Superior temporal gyrus (tissue), 1 donor: ENCODE measurements at regions not wholly inside any gene's neighbourhood (a gene's known extent, or its start where the extent isn't known, plus 50 kb on each side); places are given as distances from the start of the nearest gene placed in this dataset.
"Not testable (repeated sequence)": the region's sequence is repeated elsewhere in the genome, so short reads cannot be mapped to it uniquely, and the experiment has no call there.

ENCODE experiments used
- DNase-seq: peaks from one replicate; pipeline ENCODE4 v3.0.0-alpha.2; 2016; ENCODE audit errors: extremely low spot score

- DNase-seq: no peak
Observed at GRCh38 chr18:8499810-8500675, 109.2 kb upstream of the RAB12 start.

GRCh38 chr18:8501044-8501443 is 108.2 kb upstream of the RAB12 start:
- no peak for DNase-seq

- no peak for DNase-seq
Observed at GRCh38 chr18:8503248-8503647, 106.0 kb upstream of the RAB12 start.

DNA sequence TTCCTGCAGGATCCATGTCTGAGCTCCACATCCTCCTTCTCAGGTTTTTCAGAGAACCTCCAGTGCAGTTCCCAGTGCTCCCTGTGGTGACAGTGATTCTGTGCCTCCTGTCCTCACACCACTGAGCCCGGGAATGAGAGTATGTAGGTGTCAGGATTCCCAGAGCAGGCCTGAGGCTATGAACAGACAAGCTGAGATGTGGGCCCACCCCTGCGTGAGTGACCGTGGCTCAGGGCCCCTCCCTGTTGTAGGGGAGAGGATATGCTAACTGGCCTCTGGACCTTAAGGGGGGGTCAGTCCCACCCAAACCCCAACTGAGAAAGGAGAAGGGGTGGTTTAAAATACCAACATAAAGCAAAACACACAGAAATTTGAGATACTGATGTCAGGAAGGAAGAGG is 104.8 kb upstream of the RAB12 start:
- DNase-seq: no peak

- DNase-seq: no peak
Observed at GRCh38 chr18:8504880-8505435, 104.3 kb upstream of the RAB12 start.

- DNase-seq: no peak
Observed at GRCh38 chr18:8506251-8507049, 102.8 kb upstream of the RAB12 start.

GRCh38 chr18:8507361-8507760 is 101.9 kb upstream of the RAB12 start:
- DNase-seq: no peak

DNA sequence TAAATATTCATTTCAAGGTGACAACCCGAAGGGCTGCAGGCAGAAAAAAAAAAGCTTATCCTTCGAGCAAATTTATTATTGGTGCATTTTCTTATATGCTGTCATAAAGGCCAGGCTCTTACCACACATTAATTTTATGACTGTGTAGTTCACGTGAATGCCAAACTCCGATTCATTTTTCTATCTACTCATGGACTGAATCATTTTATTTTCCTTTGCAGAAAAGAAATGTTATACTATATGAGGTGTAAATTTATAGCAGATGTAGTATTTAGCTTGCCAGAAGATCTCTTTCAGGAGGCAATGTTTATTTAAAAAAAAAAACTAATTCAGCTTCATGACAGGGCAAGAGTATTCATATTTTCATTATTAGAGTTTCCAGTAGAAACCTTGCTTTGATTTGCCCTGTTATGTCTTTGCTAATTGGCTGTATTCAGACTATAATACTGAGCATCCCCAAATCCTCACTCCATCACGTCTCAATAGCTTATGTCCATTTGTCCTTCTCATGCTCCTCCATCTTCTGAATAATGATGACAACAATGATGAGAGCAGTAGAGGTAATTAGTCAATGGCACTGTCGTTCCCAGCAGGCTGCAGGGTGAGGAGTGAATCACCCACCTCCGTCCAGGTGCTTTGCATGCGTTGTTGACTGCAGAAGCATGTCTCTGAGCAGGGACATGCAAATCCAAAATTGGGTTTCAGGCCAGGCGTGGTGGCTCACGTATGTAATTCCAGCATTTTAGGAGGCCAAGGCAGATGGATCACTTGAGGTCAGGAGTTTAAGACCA is 101.1 kb upstream of the RAB12 start:
- DNase-seq: no peak

- no peak for DNase-seq
Observed at GRCh38 chr18:8513249-8513648, 96.0 kb upstream of the RAB12 start.

DNA sequence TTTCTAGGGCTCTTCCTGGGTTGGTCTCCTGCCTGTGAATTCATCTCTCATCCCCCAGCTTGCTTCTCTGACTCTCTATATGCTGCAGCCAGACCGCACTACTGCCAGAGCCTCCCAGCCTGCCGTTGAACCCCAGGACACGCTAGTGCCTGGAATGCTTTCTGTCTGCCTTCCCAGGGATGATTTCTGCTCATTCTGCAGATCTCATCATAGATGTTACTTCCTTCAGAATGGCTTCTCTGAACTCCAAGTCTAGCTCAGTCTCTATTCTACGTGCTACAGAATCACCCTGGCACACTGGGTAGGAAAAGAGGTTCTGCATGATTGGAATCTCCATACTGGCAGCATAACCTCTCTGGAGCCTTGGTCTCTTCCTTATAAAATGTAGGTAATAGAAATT is 94.8 kb upstream of the RAB12 start:
- no peak for DNase-seq

GRCh38 chr18:8515142-8515865 is 93.9 kb upstream of the RAB12 start:
- no peak for DNase-seq

DNA sequence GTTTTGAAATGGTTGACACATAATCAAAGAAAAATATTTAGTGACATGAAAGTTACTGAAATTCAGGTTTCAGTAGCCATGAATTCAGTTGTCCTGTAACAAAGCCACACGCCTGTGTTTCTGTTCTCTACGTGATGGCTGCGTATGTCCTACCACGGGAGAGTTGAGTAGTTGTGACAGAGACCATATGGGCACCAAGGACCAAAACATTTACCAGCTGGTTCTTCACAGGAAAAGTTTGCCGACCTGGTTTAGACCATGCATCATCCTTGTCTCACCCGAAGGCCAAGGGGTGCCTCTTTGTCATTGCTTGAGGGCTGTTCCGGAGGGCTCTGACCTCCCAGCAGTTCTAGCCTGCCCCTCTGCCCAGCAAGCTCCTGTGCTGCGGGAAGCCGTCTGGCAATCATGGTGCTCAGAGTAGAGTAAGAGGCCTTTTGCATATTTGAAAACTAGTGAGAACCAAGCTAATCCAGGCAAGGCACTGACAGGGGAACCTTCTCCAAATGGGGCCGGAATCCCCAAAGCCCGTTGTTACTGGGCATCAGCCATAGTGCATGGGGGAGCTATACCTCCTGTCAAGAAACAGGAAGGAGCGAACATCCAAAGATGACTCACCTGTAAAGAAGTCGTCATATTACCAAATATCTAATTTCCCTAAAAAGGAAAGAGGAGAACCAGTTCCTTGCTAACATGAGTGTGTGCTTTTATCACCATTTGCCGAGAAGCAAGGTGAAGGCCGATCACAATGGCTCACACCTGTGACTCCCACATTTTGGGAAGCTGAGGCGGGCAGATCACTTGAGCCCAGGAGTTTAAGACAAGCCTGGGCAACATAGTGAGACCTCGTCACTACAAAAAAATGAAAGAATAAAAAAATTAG is 92.6 kb upstream of the RAB12 start:
- no peak for DNase-seq

DNA sequence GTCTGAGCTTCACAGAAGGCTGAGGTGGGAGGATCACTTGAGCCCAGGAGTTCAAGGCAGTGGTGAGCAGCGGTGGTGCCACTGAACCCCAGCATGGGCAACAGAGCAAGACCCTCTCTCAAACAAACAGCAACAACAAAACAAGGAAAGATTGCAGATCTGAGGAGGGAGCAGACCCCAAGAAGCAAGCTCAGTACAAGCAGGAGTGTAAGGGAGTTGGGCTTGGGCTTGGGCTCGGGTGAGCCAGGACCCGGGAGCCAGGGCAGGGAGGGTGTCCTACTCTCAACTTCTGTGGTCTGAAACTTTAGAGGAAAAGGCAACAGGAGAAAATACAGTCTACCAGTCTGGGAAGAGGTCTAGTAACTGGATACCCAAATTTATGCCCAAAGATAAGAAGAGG is 92.0 kb upstream of the RAB12 start:
- no peak for DNase-seq

DNA sequence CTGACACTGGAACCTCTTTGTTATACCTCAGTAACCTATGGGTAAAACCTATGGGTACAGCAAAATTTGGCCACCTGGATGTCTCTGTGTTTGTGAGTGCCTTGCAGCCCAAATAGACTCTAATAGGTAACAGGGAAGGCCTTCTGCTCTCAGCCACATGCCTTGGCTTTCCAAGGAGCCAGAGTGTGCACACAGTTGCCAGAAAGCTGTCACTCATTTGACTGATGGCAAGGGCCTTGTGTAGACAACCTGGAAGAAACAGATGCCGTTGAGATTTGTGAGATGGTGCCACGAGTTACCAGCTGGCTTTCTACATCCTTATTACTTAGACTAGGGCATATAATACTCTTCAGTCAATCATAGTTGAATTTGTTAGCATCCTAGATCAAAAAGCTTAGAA is 90.1 kb upstream of the RAB12 start:
- DNase-seq: no peak

GRCh38 chr18:8520266-8520665 is 89.0 kb upstream of the RAB12 start:
- DNase-seq: no peak

GRCh38 chr18:8522756-8523155 is 86.5 kb upstream of the RAB12 start:
- no peak for DNase-seq

GRCh38 chr18:8525692-8526091 is 83.5 kb upstream of the RAB12 start:
- DNase-seq: no peak

- peak; percentile 44 for DNase-seq
Observed at GRCh38 chr18:8526332-8526731, 82.9 kb upstream of the RAB12 start.

GRCh38 chr18:8529609-8530008 is 79.6 kb upstream of the RAB12 start:
- no peak for DNase-seq

DNA sequence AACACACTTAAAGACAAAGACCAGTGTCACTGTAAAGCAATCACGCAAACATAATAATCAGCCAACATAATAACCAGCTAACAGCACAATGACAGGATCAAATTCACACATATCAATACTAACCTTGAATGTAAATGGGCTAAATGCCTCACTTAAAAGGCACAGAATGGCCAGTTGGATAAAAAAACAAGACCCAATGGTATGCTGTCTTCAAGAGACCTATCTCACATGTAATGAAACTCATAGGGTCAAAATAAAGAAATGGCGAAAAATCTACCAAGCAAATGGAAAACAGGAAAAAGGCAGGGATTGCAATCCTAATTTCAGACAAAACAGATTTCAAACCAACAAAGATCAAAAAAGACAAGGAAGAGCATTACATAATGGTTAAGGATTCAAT is 78.2 kb upstream of the RAB12 start:
- not testable (repeated sequence) for DNase-seq
